ENCODE measurements at regions not wholly inside any gene's neighbourhood (a gene's known extent, or its start where the extent isn't known, plus 50 kb on each side); places are given as distances from the start of the nearest gene placed in this dataset.

GRCh38 chr5:159644053-159644452 is 272.2 kb upstream of the ADRA1B start:
- Mint-ChIP-seq H3K36me3 (ENCODE audit: low read depth, unreplicated experiment) (no peaks in the 10 kb centered on the region), H3K4me1 (ENCODE audit: unreplicated experiment) (peaks cover 7% of the 10 kb centered on the region), H3K9me3 (ENCODE audit: unreplicated experiment) (no peaks in the 10 kb centered on the region), H3K27me3 (ENCODE audit: unreplicated experiment) (no peaks in the 10 kb centered on the region), H3K27ac (ENCODE audit: unreplicated experiment) (no peak overlapping the region), H3K4me3 (ENCODE audit: unreplicated experiment) (no peak overlapping the region)
- TF ChIP-seq, protein P1, sequence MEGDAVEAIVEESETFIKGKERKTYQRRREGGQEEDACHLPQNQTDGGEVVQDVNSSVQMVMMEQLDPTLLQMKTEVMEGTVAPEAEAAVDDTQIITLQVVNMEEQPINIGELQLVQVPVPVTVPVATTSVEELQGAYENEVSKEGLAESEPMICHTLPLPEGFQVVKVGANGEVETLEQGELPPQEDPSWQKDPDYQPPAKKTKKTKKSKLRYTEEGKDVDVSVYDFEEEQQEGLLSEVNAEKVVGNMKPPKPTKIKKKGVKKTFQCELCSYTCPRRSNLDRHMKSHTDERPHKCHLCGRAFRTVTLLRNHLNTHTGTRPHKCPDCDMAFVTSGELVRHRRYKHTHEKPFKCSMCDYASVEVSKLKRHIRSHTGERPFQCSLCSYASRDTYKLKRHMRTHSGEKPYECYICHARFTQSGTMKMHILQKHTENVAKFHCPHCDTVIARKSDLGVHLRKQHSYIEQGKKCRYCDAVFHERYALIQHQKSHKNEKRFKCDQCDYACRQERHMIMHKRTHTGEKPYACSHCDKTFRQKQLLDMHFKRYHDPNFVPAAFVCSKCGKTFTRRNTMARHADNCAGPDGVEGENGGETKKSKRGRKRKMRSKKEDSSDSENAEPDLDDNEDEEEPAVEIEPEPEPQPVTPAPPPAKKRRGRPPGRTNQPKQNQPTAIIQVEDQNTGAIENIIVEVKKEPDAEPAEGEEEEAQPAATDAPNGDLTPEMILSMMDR (IDR thresholded peaks at IDR 0.05; ENCODE audit: unreplicated experiment) = no peak
- no peak for DNase-seq (ENCODE audit: low spot score)

GRCh38 chr5:159645179-159645846 is 271.0 kb upstream of the ADRA1B start:
- TF ChIP-seq, protein P1 (IDR thresholded peaks at IDR 0.05; ENCODE audit: unreplicated experiment) = no peak
- H3K27me3 Mint-ChIP-seq (ENCODE audit: unreplicated experiment) = no peaks in the 10 kb centered on the region
- H3K27ac Mint-ChIP-seq (ENCODE audit: unreplicated experiment) = no peak overlapping the region
- no peak for DNase-seq (ENCODE audit: low spot score)
- H3K9me3 Mint-ChIP-seq (ENCODE audit: unreplicated experiment) = no peaks in the 10 kb centered on the region
- no peak overlapping the region for H3K4me3 Mint-ChIP-seq (ENCODE audit: unreplicated experiment)
- peaks cover 7% of the 10 kb centered on the region for H3K4me1 Mint-ChIP-seq (ENCODE audit: unreplicated experiment)
- no peaks in the 10 kb centered on the region for H3K36me3 Mint-ChIP-seq (ENCODE audit: low read depth, unreplicated experiment)

GRCh38 chr5:159650803-159651202 is 265.5 kb upstream of the ADRA1B start:
- Mint-ChIP-seq H3K4me3 (ENCODE audit: unreplicated experiment) (no peak overlapping the region), H3K27me3 (ENCODE audit: unreplicated experiment) (no peaks in the 10 kb centered on the region), H3K27ac (ENCODE audit: unreplicated experiment) (no peak overlapping the region), H3K9me3 (ENCODE audit: unreplicated experiment) (no peaks in the 10 kb centered on the region), H3K4me1 (ENCODE audit: unreplicated experiment) (peaks cover 7% of the 10 kb centered on the region), H3K36me3 (ENCODE audit: low read depth, unreplicated experiment) (no peaks in the 10 kb centered on the region)
- TF ChIP-seq, protein P1 (IDR thresholded peaks at IDR 0.05; ENCODE audit: unreplicated experiment) = no peak
- no peak for DNase-seq (ENCODE audit: low spot score)

DNA sequence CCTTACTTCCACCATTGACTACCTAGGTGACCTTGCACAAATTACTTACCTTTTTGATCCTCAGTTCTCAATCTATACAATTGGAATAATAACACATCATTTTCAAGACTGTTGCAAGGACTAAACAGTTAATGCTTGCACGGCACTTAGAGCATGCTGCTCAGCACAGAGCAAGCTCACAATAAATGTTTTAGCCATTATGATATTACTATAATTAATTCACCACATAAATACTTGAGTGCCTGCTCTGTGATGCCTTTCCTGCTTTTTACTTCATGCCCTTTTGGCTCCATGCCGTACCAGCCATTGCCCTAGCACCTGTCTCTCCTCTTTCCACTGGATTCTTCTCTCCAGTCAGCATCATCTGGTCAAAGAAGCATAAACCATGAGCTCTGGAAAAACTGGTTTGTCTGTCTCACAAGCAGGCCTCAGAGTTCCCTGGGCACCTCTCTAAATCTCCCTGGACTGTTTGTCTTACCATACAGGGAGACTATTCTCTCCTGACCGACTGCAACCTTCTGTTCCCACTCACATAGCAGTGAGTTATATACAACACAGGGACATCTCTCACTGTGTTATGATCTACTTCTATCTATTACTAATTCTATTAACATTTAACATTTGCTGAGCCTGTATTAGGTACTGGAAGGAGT is 260.4 kb upstream of the ADRA1B start:
- H3K27me3 Mint-ChIP-seq (ENCODE audit: unreplicated experiment) = no peaks in the 10 kb centered on the region
- no peak for DNase-seq (ENCODE audit: low spot score)
- H3K36me3 Mint-ChIP-seq (ENCODE audit: low read depth, unreplicated experiment) = no peaks in the 10 kb centered on the region
- H3K9me3 Mint-ChIP-seq (ENCODE audit: unreplicated experiment) = no peaks in the 10 kb centered on the region
- H3K27ac Mint-ChIP-seq (ENCODE audit: unreplicated experiment) = no peak overlapping the region
- H3K4me1 Mint-ChIP-seq (ENCODE audit: unreplicated experiment) = no peaks in the 10 kb centered on the region
- TF ChIP-seq, protein P1 (IDR thresholded peaks at IDR 0.05; ENCODE audit: unreplicated experiment) = no peak
- no peak overlapping the region for H3K4me3 Mint-ChIP-seq (ENCODE audit: unreplicated experiment)

- Mint-ChIP-seq H3K4me3 (ENCODE audit: unreplicated experiment) (no peak overlapping the region), H3K9me3 (ENCODE audit: unreplicated experiment) (no peaks in the 10 kb centered on the region), H3K27me3 (ENCODE audit: unreplicated experiment) (no peaks in the 10 kb centered on the region), H3K36me3 (ENCODE audit: low read depth, unreplicated experiment) (no peaks in the 10 kb centered on the region), H3K4me1 (ENCODE audit: unreplicated experiment) (peaks cover 3% of the 10 kb centered on the region), H3K27ac (ENCODE audit: unreplicated experiment) (no peak overlapping the region)
- DNase-seq (ENCODE audit: low spot score) = no peak
- TF ChIP-seq, protein P1 (IDR thresholded peaks at IDR 0.05; ENCODE audit: unreplicated experiment) = no peak
These were observed 259.0 kb upstream of the ADRA1B start for GRCh38 chr5:159657298-159657697.
